NCI-H1436 (cell line): ENCODE measurements at regions not wholly inside any gene's neighbourhood (a gene's known extent, or its start where the extent isn't known, plus 50 kb on each side); places are given as distances from the start of the nearest gene placed in this dataset.
"Not testable (repeated sequence)": the region's sequence is repeated elsewhere in the genome, so short reads cannot be mapped to it uniquely, and the experiment has no call there.

Experiments
- DNase-seq: peaks from one replicate; lab custom pipeline; 2025; lab: John Stamatoyannopoulos, UW

GRCh38 chr17:34089042-34089441, 166.0 kb upstream of the CCL2 start:
- not testable (repeated sequence) for DNase-seq

- DNase-seq = no peak
Measured at GRCh38 chr17:34090593-34090992, 164.5 kb upstream of the CCL2 start.

GRCh38 chr17:34091975-34092374, 163.1 kb upstream of the CCL2 start:
- DNase-seq = no peak

GRCh38 chr17:34095106-34095505, 160.0 kb upstream of the CCL2 start:
- DNase-seq = no peak

- DNase-seq = no peak
Measured at GRCh38 chr17:34098699-34099098, 156.4 kb upstream of the CCL2 start.

GRCh38 chr17:34099859-34100515, 155.1 kb upstream of the CCL2 start:
- DNase-seq = no peak

- DNase-seq = no peak
Measured at GRCh38 chr17:34107019-34107418, 148.1 kb upstream of the CCL2 start.

- DNase-seq = no peak
Measured at GRCh38 chr17:34110315-34110714, 144.8 kb upstream of the CCL2 start.

- no peak for DNase-seq
Measured at GRCh38 chr17:34113089-34113488, 142.0 kb upstream of the CCL2 start.

- no peak for DNase-seq
Measured at GRCh38 chr17:34114174-34114573, 140.9 kb upstream of the CCL2 start.

- DNase-seq = no peak
Measured at GRCh38 chr17:34116306-34116705, 138.8 kb upstream of the CCL2 start.

GRCh38 chr17:34117332-34117731, 137.8 kb upstream of the CCL2 start:
- no peak for DNase-seq

- DNase-seq = no peak
Measured at GRCh38 chr17:34117811-34118210, 137.3 kb upstream of the CCL2 start.

GRCh38 chr17:34118564-34118963, 136.5 kb upstream of the CCL2 start:
- no peak for DNase-seq

GRCh38 chr17:34121311-34121710, 133.8 kb upstream of the CCL2 start:
- DNase-seq = no peak

- DNase-seq = no peak
Measured at GRCh38 chr17:34122515-34122914, 132.6 kb upstream of the CCL2 start.

- DNase-seq = no peak
Measured at GRCh38 chr17:34125010-34125409, 130.1 kb upstream of the CCL2 start.

- DNase-seq = no peak
Measured at GRCh38 chr17:34125921-34126320, 129.2 kb upstream of the CCL2 start.

- DNase-seq = no peak
Measured at GRCh38 chr17:34126496-34126895, 128.6 kb upstream of the CCL2 start.

GRCh38 chr17:34126965-34127364, 128.1 kb upstream of the CCL2 start:
- DNase-seq = no peak

GRCh38 chr17:34130544-34130943, 124.5 kb upstream of the CCL2 start:
- no peak for DNase-seq

GRCh38 chr17:34131386-34131785, 123.7 kb upstream of the CCL2 start:
- no peak for DNase-seq

- no peak for DNase-seq
Measured at GRCh38 chr17:34133350-34133749, 121.7 kb upstream of the CCL2 start.

GRCh38 chr17:34135841-34136240, 119.2 kb upstream of the CCL2 start:
- no peak for DNase-seq

GRCh38 chr17:34140006-34140405, 115.1 kb upstream of the CCL2 start:
- no peak for DNase-seq
